WTC11 (cell line): ENCODE measurements at regions not wholly inside any gene's neighbourhood (a gene's known extent, or its start where the extent isn't known, plus 50 kb on each side); places are given as distances from the start of the nearest gene placed in this dataset.

Experiments
- ATAC-seq: fragments of 200-7000 bp; cut with Tn5 transposase; 2 replicates; pipeline ENCODE4 v1.10.0; 2021; ENCODE audit warnings: mild to moderate bottlenecking, moderate library complexity
- CTCF ChIA-PET: fragments of 300-600 bp; sonication (Branson Sonifier 250); formaldehyde crosslinking; loops from one replicate; lab custom pipeline; 2021; ENCODE audit warnings: antibody characterized with exemption; lab: Charles Lee
- POLR2A ChIA-PET: fragments of 350-600 bp; sonication (Branson Sonifier 250); formaldehyde crosslinking; loops from one replicate; lab custom pipeline; 2021; ENCODE audit warnings: antibody characterized with exemption; lab: Charles Lee
- DNase-seq: peaks from one replicate; pipeline ENCODE4 v3.0.0; 2021; ENCODE audit warnings: low spot score
- H3K27ac Mint-ChIP-seq: 2 replicates; pipeline ENCODE4 v1.8.0; 2021; ENCODE audit warnings: mixed read lengths
- H3K27me3 Mint-ChIP-seq: 2 replicates; pipeline ENCODE4 v1.8.0; 2021; ENCODE audit warnings: low read depth, mild to moderate bottlenecking, moderate library complexity, mixed read lengths
- H3K36me3 Mint-ChIP-seq: 2 replicates; pipeline ENCODE4 v1.8.0; 2021; ENCODE audit warnings: mixed read lengths
- H3K4me1 Mint-ChIP-seq: 2 replicates; pipeline ENCODE4 v1.8.0; 2022; ENCODE audit warnings: mixed read lengths
- H3K4me3 Mint-ChIP-seq: 2 replicates; pipeline ENCODE4 v1.8.0; 2021; ENCODE audit warnings: mild to moderate bottlenecking, moderate library complexity, mixed read lengths
- H3K9me3 Mint-ChIP-seq: 2 replicates; pipeline ENCODE4 v1.8.0; 2021; ENCODE audit warnings: mixed read lengths
- AR ChIP-seq: fragments of 250-450 bp; sonication (Bioruptor Pico); IDR thresholded peaks from 2 replicates; pipeline ENCODE4 v1.9.0; 2021; ENCODE audit warnings: mild to moderate bottlenecking
- ARID4B ChIP-seq: sonication (generic); formaldehyde crosslinking; IDR thresholded peaks from 2 replicates; pipeline ENCODE4 v1.8.0; 2023; ENCODE audit warnings: missing genetic modification reagents, mild to moderate bottlenecking, borderline replicate concordance
- CBFB ChIP-seq: sonication (generic); formaldehyde crosslinking; IDR thresholded peaks from 2 replicates; pipeline ENCODE4 v1.8.1; 2022; ENCODE audit warnings: mild to moderate bottlenecking, low read depth, missing genetic modification reagents
- CREB1 ChIP-seq: sonication (generic); formaldehyde crosslinking; IDR thresholded peaks from 2 replicates; pipeline ENCODE4 v1.8.0; 2023; ENCODE audit warnings: mild to moderate bottlenecking, missing genetic modification reagents
- CREM ChIP-seq: sonication (generic); formaldehyde crosslinking; IDR thresholded peaks from 2 replicates; pipeline ENCODE4 v1.8.1; 2022; ENCODE audit warnings: mild to moderate bottlenecking, missing genetic modification reagents, moderate library complexity
- CTCF ChIP-seq: fragments of 200-600 bp; IDR thresholded peaks from 2 replicates; pipeline ENCODE4 v1.8.0; 2022; ENCODE audit warnings: antibody characterized with exemption
- EMX1 ChIP-seq: fragments of 250-450 bp; sonication (Bioruptor Pico); IDR thresholded peaks from 2 replicates; pipeline ENCODE4 v1.8.0; 2021; ENCODE audit warnings: mild to moderate bottlenecking
- ERG ChIP-seq: fragments of 250-450 bp; sonication (Bioruptor Pico); IDR thresholded peaks from 2 replicates; pipeline ENCODE4 v1.8.0; 2021; ENCODE audit warnings: mild to moderate bottlenecking
- GABPB1 ChIP-seq: sonication (generic); formaldehyde crosslinking; IDR thresholded peaks from 2 replicates; pipeline ENCODE4 v1.8.1; 2023; ENCODE audit warnings: mild to moderate bottlenecking, missing genetic modification reagents
- GTF2I ChIP-seq: fragments of 250-450 bp; sonication (Bioruptor Pico); conservative IDR thresholded peaks from 2 replicates; pipeline ENCODE4 v1.4.0; 2021; ENCODE audit warnings: mild to moderate bottlenecking
- IRF1 ChIP-seq: sonication (generic); formaldehyde crosslinking; IDR thresholded peaks from 2 replicates; pipeline ENCODE4 v1.8.0; 2023; ENCODE audit warnings: missing genetic modification reagents
- KAT7 ChIP-seq: sonication (generic); formaldehyde crosslinking; IDR thresholded peaks from 2 replicates; pipeline ENCODE4 v1.8.1; 2023; ENCODE audit warnings: missing genetic modification reagents, mild to moderate bottlenecking, borderline replicate concordance
- MXD4 ChIP-seq: fragments of 250-450 bp; sonication (Bioruptor Pico); IDR thresholded peaks from 2 replicates; pipeline ENCODE4 v1.8.0; 2021; ENCODE audit warnings: mild to moderate bottlenecking, moderate library complexity, borderline replicate concordance
- NFATC4 ChIP-seq: fragments of 250-450 bp; sonication (Bioruptor Pico); IDR thresholded peaks from 2 replicates; pipeline ENCODE4 v1.9.0; 2021; ENCODE audit warnings: mild to moderate bottlenecking
- NFE2L1 ChIP-seq: sonication (generic); formaldehyde crosslinking; IDR thresholded peaks from 2 replicates; pipeline ENCODE4 v1.8.1; 2023; ENCODE audit warnings: missing genetic modification reagents
- NR1H2 ChIP-seq: sonication (generic); formaldehyde crosslinking; IDR thresholded peaks from 2 replicates; pipeline ENCODE4 v1.9.0; 2021; ENCODE audit warnings: mild to moderate bottlenecking, moderate library complexity, missing genetic modification reagents
- NR2C2 ChIP-seq: sonication (generic); formaldehyde crosslinking; IDR thresholded peaks from 2 replicates; pipeline ENCODE4 v1.8.0; 2022; ENCODE audit warnings: mild to moderate bottlenecking, missing genetic modification reagents
- NR3C1 ChIP-seq: sonication (generic); formaldehyde crosslinking; conservative IDR thresholded peaks from 2 replicates; pipeline ENCODE4 v1.8.1; 2023; ENCODE audit warnings: low read depth, mild to moderate bottlenecking, missing genetic modification reagents
- SMAD4 ChIP-seq: sonication (generic); formaldehyde crosslinking; IDR thresholded peaks from 2 replicates; pipeline ENCODE4 v1.8.0; 2022; ENCODE audit warnings: mild to moderate bottlenecking, missing genetic modification reagents
- TEAD4 ChIP-seq: sonication (generic); formaldehyde crosslinking; IDR thresholded peaks from 2 replicates; pipeline ENCODE4 v1.8.0; 2022; ENCODE audit warnings: mild to moderate bottlenecking, missing genetic modification reagents
- USF2 ChIP-seq: sonication (generic); formaldehyde crosslinking; IDR thresholded peaks from 2 replicates; pipeline ENCODE4 v1.8.1; 2023; ENCODE audit warnings: mild to moderate bottlenecking, missing genetic modification reagents, moderate library complexity
- ZNF138 ChIP-seq: sonication (generic); formaldehyde crosslinking; conservative IDR thresholded peaks from 2 replicates; pipeline ENCODE4 v1.8.1; 2022; ENCODE audit warnings: mild to moderate bottlenecking, moderate library complexity, missing genetic modification reagents
- ZNF219 ChIP-seq: sonication (generic); formaldehyde crosslinking; IDR thresholded peaks from 2 replicates; pipeline ENCODE4 v1.8.0; 2023; ENCODE audit warnings: missing genetic modification reagents, mild to moderate bottlenecking, borderline replicate concordance
- ZNF416 ChIP-seq: fragments of 250-450 bp; sonication (Bioruptor Pico); IDR thresholded peaks from 2 replicates; pipeline ENCODE4 v1.9.0; 2021; ENCODE audit warnings: mild to moderate bottlenecking, inconsistent platforms
- ZNF512 ChIP-seq: sonication (generic); formaldehyde crosslinking; IDR thresholded peaks from 2 replicates; pipeline ENCODE4 v1.8.1; 2022; ENCODE audit warnings: missing genetic modification reagents, borderline replicate concordance
- ZNF671 ChIP-seq: fragments of 250-450 bp; sonication (Bioruptor Pico); IDR thresholded peaks from 2 replicates; pipeline ENCODE4 v1.8.0; 2021; ENCODE audit warnings: mild to moderate bottlenecking

GRCh38 chr6:167714152-167714551 is 112.6 kb upstream of the AFDN start:
- H3K27me3 Mint-ChIP-seq, result no peaks in the 10 kb centered on the region
- DNase-seq, result no peak
- peaks cover 10% of the 10 kb centered on the region for H3K9me3 Mint-ChIP-seq
- H3K36me3 Mint-ChIP-seq, result no peaks in the 10 kb centered on the region
- POLR2A ChIA-PET, result no interaction called here
- ATAC-seq, result no peak
- H3K27ac Mint-ChIP-seq, result no peak overlapping the region
- no peak for TF ChIP-seq NFATC4 (CRISPR knock-in tag)
- TF ChIP-seq IRF1 (CRISPR knock-in tag), result no peak
- no peak for TF ChIP-seq GTF2I (CRISPR knock-in tag)
- TF ChIP-seq ARID4B (CRISPR knock-in tag), result no peak
- TF ChIP-seq SMAD4 (CRISPR knock-in tag), result no peak
- TF ChIP-seq NR1H2 (CRISPR knock-in tag), result no peak
- no peak for TF ChIP-seq TEAD4 (CRISPR knock-in tag)
- no peak for TF ChIP-seq GABPB1 (CRISPR knock-in tag)
- TF ChIP-seq NR3C1 (CRISPR knock-in tag), result no peak
- TF ChIP-seq ZNF138 (CRISPR knock-in tag), result no peak
- TF ChIP-seq MXD4 (CRISPR knock-in tag), result no peak
- TF ChIP-seq EMX1 (CRISPR knock-in tag), result no peak
- no peak for TF ChIP-seq CREM (CRISPR knock-in tag)
- TF ChIP-seq NFE2L1 (CRISPR knock-in tag), result no peak
- TF ChIP-seq ZNF416 (CRISPR knock-in tag), result no peak
- TF ChIP-seq NR2C2, result no peak
- no peak for TF ChIP-seq CTCF
- TF ChIP-seq CREB1, result no peak
- no peak for TF ChIP-seq ZNF512 (CRISPR knock-in tag)
- peaks cover 18% of the 10 kb centered on the region for H3K4me1 Mint-ChIP-seq
- no peak overlapping the region for H3K4me3 Mint-ChIP-seq
- CTCF ChIA-PET, result no interaction called here

- ChIA-PET POLR2A (no interaction called here), CTCF (no interaction called here)
- Mint-ChIP-seq H3K4me1 (peaks cover 18% of the 10 kb centered on the region), H3K4me3 (no peak overlapping the region), H3K36me3 (no peaks in the 10 kb centered on the region), H3K27me3 (no peaks in the 10 kb centered on the region), H3K9me3 (peaks cover 13% of the 10 kb centered on the region), H3K27ac (no peak overlapping the region)
- no peak for ATAC-seq
- DNase-seq, result no peak
- TF ChIP-seq KAT7 (CRISPR knock-in tag), result no peak
- no peak for TF ChIP-seq ERG (CRISPR knock-in tag)
- no peak for TF ChIP-seq ZNF671 (CRISPR knock-in tag)
- no peak for TF ChIP-seq USF2
- TF ChIP-seq AR (CRISPR knock-in tag), result no peak
- TF ChIP-seq CBFB, result no peak
- TF ChIP-seq ZNF219, result no peak
Measured at GRCh38 chr6:167717455-167717854, 109.3 kb upstream of the AFDN start.
